Spleen (tissue), 11 donors: ENCODE measurements at regions not wholly inside any gene's neighbourhood (a gene's known extent, or its start where the extent isn't known, plus 50 kb on each side); places are given as distances from the start of the nearest gene placed in this dataset.

Experiments
- DNase-seq: peaks from one replicate; pipeline ENCODE4 v3.0.0-alpha.2; 2020
- H3K27ac ChIP-seq, 8 donors: fragments of 200-600 bp; sonication (generic) in 7 of 8; 1 replicate in 4 of 8; 2 replicates in 4 of 8; pipeline versions ENCODE4 v1.5.0 to v1.8.0; 2016 to 2021; ENCODE audit warnings: inconsistent platforms in 4 of 8, mild to moderate bottlenecking in 4 of 8, moderate library complexity in 1 of 8
- H3K27me3 ChIP-seq, 7 donors: fragments of 200-600 bp; sonication (generic) in 6 of 7; replicated peaks in 1 of 7; 1 replicate in 4 of 7; 2 replicates in 3 of 7; pipeline versions ENCODE4 v1.5.0 to v1.8.0; 2016 to 2021; ENCODE audit warnings: inconsistent platforms in 3 of 7, mild to moderate bottlenecking in 1 of 7
- H3K36me3 ChIP-seq, 6 donors: fragments of 200-600 bp; sonication (generic) in 5 of 6; 1 replicate in 4 of 6; 2 replicates in 2 of 6; pipeline versions ENCODE4 v1.5.0 to v1.8.0; 2016 to 2021; ENCODE audit warnings: inconsistent platforms in 2 of 6
- H3K4me1 ChIP-seq, 6 donors: fragments of 200-600 bp; sonication (generic) in 5 of 6; 1 replicate in 3 of 6; 2 replicates in 3 of 6; pipeline versions ENCODE4 v1.5.0 to v1.8.0; 2016 to 2021; ENCODE audit warnings: inconsistent platforms in 3 of 6
- H3K4me3 ChIP-seq, 8 donors: fragments of 200-600 bp; sonication (generic) in 7 of 8; 1 replicate in 4 of 8; 2 replicates in 4 of 8; pipeline versions ENCODE4 v1.5.0 to v1.8.0; 2016 to 2021; ENCODE audit warnings: inconsistent platforms in 4 of 8, mild to moderate bottlenecking in 4 of 8, moderate library complexity in 2 of 8
- H3K9me3 ChIP-seq, 8 donors: fragments of 200-600 bp; sonication (generic) in 7 of 8; 1 replicate in 4 of 8; 2 replicates in 4 of 8; pipeline versions ENCODE4 v1.5.0 to v1.8.0; 2016 to 2021; ENCODE audit warnings: inconsistent platforms in 4 of 8
- POLR2A ChIP-seq, 3 donors: fragments of 450-650 bp; IDR thresholded peaks; one replicate each; pipeline ENCODE4 v1.5.1; 2017; ENCODE audit warnings: antibody characterized with exemption in 3 of 3, mild to moderate bottlenecking in 1 of 3
- POLR2AphosphoS5 ChIP-seq, 3 donors: sonication (generic); formaldehyde crosslinking; IDR thresholded peaks; one replicate each; pipeline ENCODE4 v1.5.1; 2017; ENCODE audit warnings: antibody characterized with exemption in 3 of 3
- WGBS, 5 donors: extraction: QIAGEN DNeasy Blood & Tissue Kit in 3 of 5; methylation state at CpG; one replicate each; pipeline versions ENCODE4 v1.1.5 to v1.1.7; 2013 to 2018; 5-methylcytosine and 5-hydroxymethylcytosine counted together
- intact Hi-C: fragments of 100-400 bp; cut with DNase I; formaldehyde crosslinking; loops from one replicate; pipeline ENCODE4 v1.15.0; 2023; ENCODE audit warnings: low total_unique reads
- TF ChIP-seq, protein P1 (sequence below), 11 experiments: fragments of 200-600 bp in 7 of 11; fragments of 450-650 bp in 4 of 11; sonication (generic) in 4 of 11; IDR thresholded peaks in 8 of 11; conservative IDR thresholded peaks in 3 of 11; 1 replicate in 7 of 11; 2 replicates in 4 of 11; pipeline versions ENCODE4 v1.4.0 to v1.8.0; 2016 to 2021; ENCODE audit warnings: antibody characterized with exemption in 11 of 11, inconsistent platforms in 4 of 11, mild to moderate bottlenecking in 1 of 11
- donor health status: healthy with polysubstance abuse.
- donor health status: DM: no; HTN: no; CAD: no; lungs with moderate emphysema.
- donor health status: DM: no; HTN: no; CAD: no.
- donor health status: Bipolar disorder and iron deficiency.
- donor health status: healthy.
- donor health status: DM: no; HTN: no; CAD: no.
- donor health status: DM: yes; HTN: yes; CAD: no.

DNA sequence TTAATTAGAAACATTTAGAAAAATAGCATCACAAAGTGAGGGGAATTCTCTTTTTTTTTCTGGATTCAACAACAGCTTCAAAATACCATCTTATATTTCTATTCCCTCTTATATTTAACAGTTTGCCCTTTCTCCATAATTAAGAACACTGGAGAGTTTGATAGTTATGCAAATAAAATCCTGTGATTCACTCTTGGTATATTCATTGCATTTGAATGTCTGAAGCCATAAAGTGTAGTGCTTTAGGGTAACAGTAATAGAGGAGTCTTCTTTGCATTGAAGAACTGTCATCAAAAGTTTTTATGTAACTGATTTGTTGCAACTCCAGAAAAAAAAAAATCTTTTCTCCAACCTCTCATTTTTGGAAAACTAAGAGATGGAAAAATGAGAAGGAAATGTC, 352.0 kb upstream of the GALNTL6 start:
- TF ChIP-seq POLR2AphosphoS5 (IDR thresholded peaks at IDR 0.05), result no peak
- TF ChIP-seq, protein P1, sequence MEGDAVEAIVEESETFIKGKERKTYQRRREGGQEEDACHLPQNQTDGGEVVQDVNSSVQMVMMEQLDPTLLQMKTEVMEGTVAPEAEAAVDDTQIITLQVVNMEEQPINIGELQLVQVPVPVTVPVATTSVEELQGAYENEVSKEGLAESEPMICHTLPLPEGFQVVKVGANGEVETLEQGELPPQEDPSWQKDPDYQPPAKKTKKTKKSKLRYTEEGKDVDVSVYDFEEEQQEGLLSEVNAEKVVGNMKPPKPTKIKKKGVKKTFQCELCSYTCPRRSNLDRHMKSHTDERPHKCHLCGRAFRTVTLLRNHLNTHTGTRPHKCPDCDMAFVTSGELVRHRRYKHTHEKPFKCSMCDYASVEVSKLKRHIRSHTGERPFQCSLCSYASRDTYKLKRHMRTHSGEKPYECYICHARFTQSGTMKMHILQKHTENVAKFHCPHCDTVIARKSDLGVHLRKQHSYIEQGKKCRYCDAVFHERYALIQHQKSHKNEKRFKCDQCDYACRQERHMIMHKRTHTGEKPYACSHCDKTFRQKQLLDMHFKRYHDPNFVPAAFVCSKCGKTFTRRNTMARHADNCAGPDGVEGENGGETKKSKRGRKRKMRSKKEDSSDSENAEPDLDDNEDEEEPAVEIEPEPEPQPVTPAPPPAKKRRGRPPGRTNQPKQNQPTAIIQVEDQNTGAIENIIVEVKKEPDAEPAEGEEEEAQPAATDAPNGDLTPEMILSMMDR (IDR thresholded peaks at IDR 0.05 in 8 of 11, conservative IDR thresholded peaks at IDR 0.05 in 3 of 11), result no peak
- no peak for TF ChIP-seq POLR2A (IDR thresholded peaks at IDR 0.05)
- H3K36me3 ChIP-seq, result no peaks in the 10 kb centered on the region
- intact Hi-C loops, result no loop called here

DNA sequence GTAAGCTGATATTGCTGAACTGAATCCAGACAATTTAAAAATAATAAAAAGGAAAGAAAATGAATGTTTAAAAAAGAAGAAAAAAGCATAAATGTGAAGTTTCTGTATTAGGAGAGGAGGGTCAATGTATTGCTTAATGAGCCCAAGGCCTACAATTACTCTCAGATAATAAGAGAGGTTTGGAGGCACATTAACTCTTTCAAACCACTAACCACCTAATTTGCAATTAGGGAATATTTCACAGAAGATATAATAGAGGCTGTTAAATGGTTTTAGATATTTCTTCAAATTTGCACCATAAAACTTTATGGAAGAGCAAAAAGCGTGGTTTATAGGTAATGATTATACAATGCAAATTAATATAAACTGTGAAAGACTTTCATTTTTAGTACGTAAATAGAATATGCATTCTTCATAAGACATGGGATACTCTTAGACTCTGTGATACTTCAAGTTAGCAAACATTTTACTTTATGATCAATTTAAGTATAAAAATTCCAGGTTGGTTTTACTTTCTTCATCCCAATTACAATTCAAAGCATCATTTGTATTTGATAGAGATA, 364.2 kb upstream of the GALNTL6 start:
- 82 to 92% (median 86%) methylated on average over 2 of the region's 2 CpGs for WGBS, 5 donors
- H3K36me3 ChIP-seq, result no peaks in the 10 kb centered on the region
- no peak overlapping the region for H3K4me3 ChIP-seq
- H3K27me3 ChIP-seq, result no peaks in the 10 kb centered on the region
- no peak for TF ChIP-seq POLR2AphosphoS5 (IDR thresholded peaks at IDR 0.05)
- TF ChIP-seq, protein P1 (IDR thresholded peaks at IDR 0.05 in 8 of 11, conservative IDR thresholded peaks at IDR 0.05 in 3 of 11), result no peak
- TF ChIP-seq POLR2A (IDR thresholded peaks at IDR 0.05), result no peak
- H3K27ac ChIP-seq, result no peak overlapping the region
- H3K4me1 ChIP-seq, result no peaks in the 10 kb centered on the region
- no peaks in the 10 kb centered on the region for H3K9me3 ChIP-seq
- intact Hi-C loops, result no loop called here
- DNase-seq, result no peak

More for the DNA sequence above, 352.0 kb upstream of the GALNTL6 start:
- H3K27ac ChIP-seq, result no peak overlapping the region
- no peak overlapping the region for H3K4me3 ChIP-seq
- no peaks in the 10 kb centered on the region for H3K4me1 ChIP-seq
- H3K27me3 ChIP-seq, result no peaks in the 10 kb centered on the region
- DNase-seq, result no peak
- H3K9me3 ChIP-seq, result peaks cover 0 to 21% (median 14%) of the 10 kb centered on the region in 8 donors

DNA sequence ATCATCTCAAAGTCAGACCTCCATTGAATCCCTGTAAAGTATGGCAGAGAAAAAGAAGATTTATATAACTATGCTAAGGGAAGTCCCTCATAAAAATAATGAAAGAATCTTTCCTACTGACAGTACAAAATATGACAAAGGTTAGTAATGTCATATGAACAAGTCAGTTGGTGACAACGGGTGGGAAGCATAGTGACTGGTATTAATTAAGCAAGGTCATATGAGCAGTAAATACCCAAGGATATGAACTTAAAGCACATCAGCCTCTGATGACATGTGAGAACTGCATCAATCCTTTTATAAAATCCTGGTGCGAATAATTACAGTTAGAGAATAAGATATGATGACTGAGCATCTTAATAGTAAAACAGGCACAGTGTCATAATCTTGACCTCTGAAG, 364.8 kb upstream of the GALNTL6 start:
- WGBS, 5 donors, result 74 to 86% (median 81%) methylated on average over 2 of the region's 2 CpGs
- Histone ChIP-seq H3K36me3 (no peaks in the 10 kb centered on the region), H3K27ac (no peak overlapping the region), H3K27me3 (no peaks in the 10 kb centered on the region), H3K4me1 (no peaks in the 10 kb centered on the region), H3K9me3 (no peaks in the 10 kb centered on the region), H3K4me3 (no peak overlapping the region)
- TF ChIP-seq POLR2AphosphoS5 (IDR thresholded peaks at IDR 0.05) (no peak), POLR2A (IDR thresholded peaks at IDR 0.05) (no peak)
- TF ChIP-seq, protein P1 (IDR thresholded peaks at IDR 0.05 in 8 of 11, conservative IDR thresholded peaks at IDR 0.05 in 3 of 11), result no peak
- intact Hi-C loops, result no loop called here
- DNase-seq, result no peak

DNA sequence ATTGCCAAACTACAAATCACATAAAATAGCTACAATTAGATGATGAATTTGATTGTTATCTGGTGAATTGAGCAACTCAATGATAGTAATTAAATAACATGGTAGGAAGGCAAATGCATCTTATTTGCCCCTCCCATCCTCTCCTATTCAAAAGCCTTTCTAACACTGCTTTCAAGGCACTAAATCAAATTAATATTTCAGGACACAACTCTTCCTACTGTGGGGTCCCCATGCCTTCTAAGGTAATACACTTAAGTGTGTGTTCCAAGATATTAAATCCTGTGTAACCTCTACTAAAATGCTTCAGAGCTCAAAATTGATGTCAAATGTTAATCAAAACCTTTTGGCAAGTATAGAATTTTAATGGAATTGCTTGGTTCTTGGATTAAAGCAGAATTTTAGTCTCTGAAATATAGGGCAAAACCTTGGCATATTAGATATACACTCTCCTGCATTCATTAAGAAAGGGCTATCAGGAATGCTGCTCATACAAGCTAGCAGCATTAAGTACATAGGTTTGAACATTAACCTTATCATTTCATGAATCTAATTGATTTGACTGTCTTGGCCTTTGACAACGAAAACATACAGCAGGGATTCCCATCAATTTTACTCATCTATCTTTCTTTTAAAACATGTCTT, 371.8 kb upstream of the GALNTL6 start:
- no peak overlapping the region for H3K27ac ChIP-seq
- TF ChIP-seq, protein P1 (IDR thresholded peaks at IDR 0.05 in 8 of 11, conservative IDR thresholded peaks at IDR 0.05 in 3 of 11), result no peak
- no peak for TF ChIP-seq POLR2A (IDR thresholded peaks at IDR 0.05)
- no peaks in the 10 kb centered on the region for H3K4me1 ChIP-seq
- H3K36me3 ChIP-seq, result no peaks in the 10 kb centered on the region
- 63 to 69% (median 69%) methylated on average over 1 of the region's 1 CpG for WGBS, 5 donors
- intact Hi-C loops, result no loop called here
- H3K4me3 ChIP-seq, result no peak overlapping the region
- H3K9me3 ChIP-seq, result no peaks in the 10 kb centered on the region
- no peaks in the 10 kb centered on the region for H3K27me3 ChIP-seq
- no peak for DNase-seq
